ENCODE measurements at regions not wholly inside any gene's neighbourhood (a gene's known extent, or its start where the extent isn't known, plus 50 kb on each side); places are given as distances from the start of the nearest gene placed in this dataset.

DNA sequence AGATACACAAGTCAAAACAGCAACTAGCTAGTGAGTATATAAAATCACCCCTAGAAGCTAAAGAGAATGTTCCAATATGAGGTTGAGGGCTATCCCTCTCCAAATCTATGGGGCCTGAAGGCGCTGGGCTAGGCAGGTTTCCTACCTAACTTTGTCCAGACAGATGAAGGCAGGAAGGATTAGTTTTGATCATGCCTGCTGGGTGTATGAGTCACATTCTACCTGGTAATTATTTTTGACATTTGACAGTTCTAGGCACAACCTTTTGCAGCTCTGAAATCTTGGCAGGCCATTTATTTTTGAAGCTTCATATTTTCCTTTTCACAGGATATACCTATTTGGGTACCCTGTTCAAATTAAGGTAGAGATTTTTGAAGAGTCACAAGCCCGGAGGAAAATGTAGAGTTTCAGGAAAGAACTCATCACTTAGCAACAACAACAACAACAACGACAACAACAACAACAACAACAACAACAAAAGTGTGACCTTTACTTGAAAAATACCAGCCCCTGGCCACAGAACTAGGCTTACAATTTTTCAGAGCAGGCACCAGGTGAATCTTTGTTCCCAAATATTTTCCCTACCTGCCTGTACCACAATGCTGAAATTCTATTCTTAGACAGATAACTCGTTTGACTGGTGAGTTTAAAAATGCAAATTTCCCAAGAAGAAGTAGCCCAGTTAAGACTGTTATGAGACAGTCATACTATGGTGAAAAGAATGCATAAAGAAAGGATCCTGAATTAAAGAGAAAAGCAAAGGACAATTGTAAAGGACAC lies 175.5 kb upstream of the TUT7 start:
- TF ChIP-seq, protein P1, sequence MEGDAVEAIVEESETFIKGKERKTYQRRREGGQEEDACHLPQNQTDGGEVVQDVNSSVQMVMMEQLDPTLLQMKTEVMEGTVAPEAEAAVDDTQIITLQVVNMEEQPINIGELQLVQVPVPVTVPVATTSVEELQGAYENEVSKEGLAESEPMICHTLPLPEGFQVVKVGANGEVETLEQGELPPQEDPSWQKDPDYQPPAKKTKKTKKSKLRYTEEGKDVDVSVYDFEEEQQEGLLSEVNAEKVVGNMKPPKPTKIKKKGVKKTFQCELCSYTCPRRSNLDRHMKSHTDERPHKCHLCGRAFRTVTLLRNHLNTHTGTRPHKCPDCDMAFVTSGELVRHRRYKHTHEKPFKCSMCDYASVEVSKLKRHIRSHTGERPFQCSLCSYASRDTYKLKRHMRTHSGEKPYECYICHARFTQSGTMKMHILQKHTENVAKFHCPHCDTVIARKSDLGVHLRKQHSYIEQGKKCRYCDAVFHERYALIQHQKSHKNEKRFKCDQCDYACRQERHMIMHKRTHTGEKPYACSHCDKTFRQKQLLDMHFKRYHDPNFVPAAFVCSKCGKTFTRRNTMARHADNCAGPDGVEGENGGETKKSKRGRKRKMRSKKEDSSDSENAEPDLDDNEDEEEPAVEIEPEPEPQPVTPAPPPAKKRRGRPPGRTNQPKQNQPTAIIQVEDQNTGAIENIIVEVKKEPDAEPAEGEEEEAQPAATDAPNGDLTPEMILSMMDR (IDR thresholded peaks at IDR 0.05), result no peak
- TF ChIP-seq POLR2A (IDR thresholded peaks at IDR 0.05), result no peak
